HEK293 (cell line): ENCODE measurements at regions not wholly inside any gene's neighbourhood (a gene's known extent, or its start where the extent isn't known, plus 50 kb on each side); places are given as distances from the start of the nearest gene placed in this dataset.

Experiments used
- ZNF660 ChIP-seq: fragments of 450-650 bp; IDR thresholded peaks from 2 replicates; pipeline ENCODE4 v1.5.1; 2018; ENCODE audit warnings: missing biosample characterization, mild to moderate bottlenecking, missing genetic modification characterization
- ZNF670 ChIP-seq: fragments of 450-650 bp; formaldehyde crosslinking; IDR thresholded peaks from 2 replicates; pipeline ENCODE4 v1.5.1; 2016; ENCODE audit warnings: missing biosample characterization, missing genetic modification characterization, low read depth
- TF ChIP-seq, protein P1 (sequence below): fragments of 450-650 bp; formaldehyde crosslinking; IDR thresholded peaks from 2 replicates; pipeline ENCODE4 v1.5.1; 2016; ENCODE audit warnings: missing biosample characterization, missing genetic modification characterization

DNA sequence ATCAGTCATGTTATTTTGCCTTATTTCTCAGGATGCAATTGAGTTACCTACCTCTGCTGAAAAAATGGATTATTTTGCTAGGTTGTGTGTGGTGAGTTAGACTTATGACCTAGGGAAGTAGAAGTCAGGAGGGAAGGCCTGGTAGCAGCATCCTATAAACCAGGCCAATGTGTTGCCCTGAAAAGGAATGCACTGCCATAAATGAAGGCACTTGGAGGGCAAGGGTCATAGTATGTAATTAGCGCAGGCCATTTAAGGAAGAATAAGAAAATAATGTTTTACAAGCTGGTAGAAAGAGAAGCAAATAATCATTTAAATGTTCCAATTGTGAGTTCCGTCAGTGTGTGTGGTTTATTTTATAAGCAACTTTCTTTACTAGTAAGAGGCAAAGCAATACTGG lies 698.8 kb downstream of the KCNJ2 start:
- TF ChIP-seq ZNF660 (no peak), ZNF670 (tag by site-specific recombination) (no peak)
- TF ChIP-seq, protein P1, sequence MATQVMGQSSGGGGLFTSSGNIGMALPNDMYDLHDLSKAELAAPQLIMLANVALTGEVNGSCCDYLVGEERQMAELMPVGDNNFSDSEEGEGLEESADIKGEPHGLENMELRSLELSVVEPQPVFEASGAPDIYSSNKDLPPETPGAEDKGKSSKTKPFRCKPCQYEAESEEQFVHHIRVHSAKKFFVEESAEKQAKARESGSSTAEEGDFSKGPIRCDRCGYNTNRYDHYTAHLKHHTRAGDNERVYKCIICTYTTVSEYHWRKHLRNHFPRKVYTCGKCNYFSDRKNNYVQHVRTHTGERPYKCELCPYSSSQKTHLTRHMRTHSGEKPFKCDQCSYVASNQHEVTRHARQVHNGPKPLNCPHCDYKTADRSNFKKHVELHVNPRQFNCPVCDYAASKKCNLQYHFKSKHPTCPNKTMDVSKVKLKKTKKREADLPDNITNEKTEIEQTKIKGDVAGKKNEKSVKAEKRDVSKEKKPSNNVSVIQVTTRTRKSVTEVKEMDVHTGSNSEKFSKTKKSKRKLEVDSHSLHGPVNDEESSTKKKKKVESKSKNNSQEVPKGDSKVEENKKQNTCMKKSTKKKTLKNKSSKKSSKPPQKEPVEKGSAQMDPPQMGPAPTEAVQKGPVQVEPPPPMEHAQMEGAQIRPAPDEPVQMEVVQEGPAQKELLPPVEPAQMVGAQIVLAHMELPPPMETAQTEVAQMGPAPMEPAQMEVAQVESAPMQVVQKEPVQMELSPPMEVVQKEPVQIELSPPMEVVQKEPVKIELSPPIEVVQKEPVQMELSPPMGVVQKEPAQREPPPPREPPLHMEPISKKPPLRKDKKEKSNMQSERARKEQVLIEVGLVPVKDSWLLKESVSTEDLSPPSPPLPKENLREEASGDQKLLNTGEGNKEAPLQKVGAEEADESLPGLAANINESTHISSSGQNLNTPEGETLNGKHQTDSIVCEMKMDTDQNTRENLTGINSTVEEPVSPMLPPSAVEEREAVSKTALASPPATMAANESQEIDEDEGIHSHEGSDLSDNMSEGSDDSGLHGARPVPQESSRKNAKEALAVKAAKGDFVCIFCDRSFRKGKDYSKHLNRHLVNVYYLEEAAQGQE = no peak
